H9 (cell line): ENCODE measurements at regions not wholly inside any gene's neighbourhood (a gene's known extent, or its start where the extent isn't known, plus 50 kb on each side); places are given as distances from the start of the nearest gene placed in this dataset.

Experiments
- DNase-seq: peaks from one replicate; pipeline ENCODE4 v3.0.0-alpha.2; 2017
- H2AFZ ChIP-seq: one replicate; pipeline ENCODE4 v1.6.1; 2013; ENCODE audit warnings: mild to moderate bottlenecking, low read length, control low read depth, moderate library complexity
- H2AK5ac ChIP-seq: 2 replicates; pipeline ENCODE4 v1.6.1; 2013; ENCODE audit warnings: low read length, control low read depth, mixed read lengths; ENCODE audit not compliant: insufficient read length
- H2BK120ac ChIP-seq: one replicate; pipeline ENCODE4 v1.6.1; 2013; ENCODE audit warnings: low read depth, mild to moderate bottlenecking, low read length, control low read depth, inconsistent platforms; ENCODE audit not compliant: poor library complexity, severe bottlenecking
- H2BK12ac ChIP-seq: 2 replicates; pipeline ENCODE4 v1.6.1; 2013; ENCODE audit warnings: low read length, control low read depth, mixed read lengths, low read depth; ENCODE audit not compliant: insufficient read length
- H2BK15ac ChIP-seq: 2 replicates; pipeline ENCODE4 v1.6.1; 2013; ENCODE audit warnings: low read depth, low read length, control low read depth
- H2BK20ac ChIP-seq: one replicate; pipeline ENCODE4 v1.6.1; 2013; ENCODE audit warnings: low read depth, mild to moderate bottlenecking, low read length, control low read depth, inconsistent platforms; ENCODE audit not compliant: poor library complexity, severe bottlenecking
- H2BK5ac ChIP-seq: 2 replicates; pipeline ENCODE4 v1.6.1; 2013; ENCODE audit warnings: low read length, control low read depth, mixed read lengths; ENCODE audit not compliant: insufficient read length
- H3K14ac ChIP-seq: 2 replicates; pipeline ENCODE4 v1.6.1; 2013; ENCODE audit warnings: low read length, control low read depth; ENCODE audit not compliant: insufficient read depth
- H3K18ac ChIP-seq: 2 replicates; pipeline ENCODE4 v1.6.1; 2013; ENCODE audit warnings: low read depth, mild to moderate bottlenecking, mixed read lengths, low read length, control low read depth; ENCODE audit not compliant: insufficient read length
- H3K23ac ChIP-seq: 2 replicates; pipeline ENCODE4 v1.6.1; 2013; ENCODE audit warnings: low read length, control low read depth, mixed read lengths, low read depth; ENCODE audit not compliant: insufficient read length
- H3K23me2 ChIP-seq: 2 replicates; pipeline ENCODE4 v1.6.1; 2013; ENCODE audit warnings: low read depth, mild to moderate bottlenecking, mixed read lengths, low read length, control low read depth; ENCODE audit not compliant: insufficient read length, poor library complexity, severe bottlenecking
- H3K27ac ChIP-seq: 2 replicates; pipeline ENCODE4 v1.5.1; 2013; ENCODE audit warnings: low read length, control low read depth, mixed read lengths, low read depth; ENCODE audit not compliant: insufficient read length
- H3K27me3 ChIP-seq: 2 replicates; pipeline ENCODE4 v1.6.1; 2013; ENCODE audit warnings: low read length, control low read depth, inconsistent platforms; ENCODE audit not compliant: insufficient read depth
- H3K4ac ChIP-seq: 2 replicates; pipeline ENCODE4 v1.6.1; 2013; ENCODE audit warnings: low read depth, mild to moderate bottlenecking, control low read depth, inconsistent platforms, low read length, moderate library complexity
- H3K4me1 ChIP-seq: 2 replicates; pipeline ENCODE4 v1.6.1; 2013; ENCODE audit warnings: low read length, control low read depth, inconsistent platforms; ENCODE audit not compliant: insufficient read depth
- H3K4me2 ChIP-seq: 2 replicates; pipeline ENCODE4 v1.6.1; 2013; ENCODE audit warnings: low read length, control low read depth, mixed read lengths; ENCODE audit not compliant: insufficient read length, insufficient read depth
- H3K56ac ChIP-seq: 2 replicates; pipeline ENCODE4 v1.6.1; 2013; ENCODE audit warnings: low read depth, mild to moderate bottlenecking, mixed read lengths, low read length, control low read depth; ENCODE audit not compliant: insufficient read length
- H3K79me1 ChIP-seq: 2 replicates; pipeline ENCODE4 v1.6.1; 2013; ENCODE audit warnings: low read depth, mild to moderate bottlenecking, moderate library complexity, low read length, control low read depth, inconsistent platforms; ENCODE audit not compliant: insufficient read depth, poor library complexity, severe bottlenecking
- H3K79me2 ChIP-seq: 2 replicates; pipeline ENCODE4 v1.6.1; 2013; ENCODE audit warnings: low read length, control low read depth, inconsistent platforms; ENCODE audit not compliant: insufficient read depth
- H3K9ac ChIP-seq: 2 replicates; pipeline ENCODE4 v1.6.1; 2013; ENCODE audit warnings: low read length, control low read depth, mixed read lengths; ENCODE audit not compliant: insufficient read length; ENCODE audit errors: extremely low read depth
- H3K9me3 ChIP-seq: one replicate; pipeline ENCODE4 v1.6.1; 2013; ENCODE audit warnings: low read depth, low read length, inconsistent platforms; ENCODE audit not compliant: control insufficient read depth
- H3T11ph ChIP-seq: one replicate; pipeline ENCODE4 v1.6.1; 2013; ENCODE audit warnings: mild to moderate bottlenecking, low read length, control low read depth, inconsistent platforms
- H4K20me1 ChIP-seq: one replicate; pipeline ENCODE4 v1.6.1; 2013; ENCODE audit not compliant: control insufficient read depth, insufficient read length, insufficient read depth
- H4K5ac ChIP-seq: 2 replicates; pipeline ENCODE4 v1.6.1; 2013; ENCODE audit warnings: low read depth, mild to moderate bottlenecking, mixed read lengths, low read length, control low read depth; ENCODE audit not compliant: insufficient read length
- H4K8ac ChIP-seq: replicated peaks from 2 replicates; pipeline ENCODE4 v1.6.1; 2013; ENCODE audit warnings: low read length, control low read depth, mixed read lengths, low read depth; ENCODE audit not compliant: insufficient read length
- H4K91ac ChIP-seq: 2 replicates; pipeline ENCODE4 v1.6.1; 2013; ENCODE audit warnings: low read depth, mild to moderate bottlenecking, moderate library complexity, mixed read lengths, low read length, control low read depth; ENCODE audit not compliant: insufficient read length
- H3K27ac Mint-ChIP-seq, 3 experiments: 2 replicates in 2 of 3; 3 replicates in 1 of 3; pipeline ENCODE4 v1.8.0; 2020 to 2021; ENCODE audit warnings: mixed read lengths in 3 of 3, mild to moderate bottlenecking in 1 of 3, moderate library complexity in 1 of 3
- H3K27me3 Mint-ChIP-seq: 2 replicates; pipeline ENCODE4 v1.8.0; 2021; ENCODE audit warnings: low read depth, mild to moderate bottlenecking, moderate library complexity, mixed read lengths
- H3K36me3 Mint-ChIP-seq, 3 experiments: 2 replicates in 2 of 3; 3 replicates in 1 of 3; pipeline ENCODE4 v1.8.0; 2020 to 2021; ENCODE audit warnings: low read depth in 3 of 3, mixed read lengths in 3 of 3; ENCODE audit not compliant: insufficient read depth in 1 of 3
- H3K4me1 Mint-ChIP-seq, 2 experiments: 2 replicates each; pipeline ENCODE4 v1.8.0; 2020; ENCODE audit warnings: mixed read lengths in 2 of 2
- H3K4me3 Mint-ChIP-seq, 2 experiments: 2 replicates in 1 of 2; 3 replicates in 1 of 2; pipeline ENCODE4 v1.8.0; 2020 to 2021; ENCODE audit warnings: mild to moderate bottlenecking in 2 of 2, mixed read lengths in 2 of 2, moderate library complexity in 1 of 2
- H3K9me3 Mint-ChIP-seq, 2 experiments: 2 replicates in 1 of 2; 3 replicates in 1 of 2; pipeline ENCODE4 v1.8.0; 2020; ENCODE audit warnings: mild to moderate bottlenecking in 2 of 2, mixed read lengths in 2 of 2, moderate library complexity in 1 of 2
- CTCF ChIP-seq: fragments of 200-600 bp; sonication (generic); conservative IDR thresholded peaks from 3 replicates; pipeline ENCODE4 v1.8.0; 2021; ENCODE audit warnings: antibody characterized with exemption, mild to moderate bottlenecking
- WGBS: extraction: QIAGEN DNeasy Blood & Tissue Kit; methylation state at CpG from one replicate; pipeline ENCODE4 v1.1.7; 2013; ENCODE audit warnings: missing lambda C conversion rate, low lambda C conversion rate, mixed read lengths; ENCODE audit not compliant: insufficient read length; ENCODE audit errors: extremely low coverage; 5-methylcytosine and 5-hydroxymethylcytosine counted together

DNA sequence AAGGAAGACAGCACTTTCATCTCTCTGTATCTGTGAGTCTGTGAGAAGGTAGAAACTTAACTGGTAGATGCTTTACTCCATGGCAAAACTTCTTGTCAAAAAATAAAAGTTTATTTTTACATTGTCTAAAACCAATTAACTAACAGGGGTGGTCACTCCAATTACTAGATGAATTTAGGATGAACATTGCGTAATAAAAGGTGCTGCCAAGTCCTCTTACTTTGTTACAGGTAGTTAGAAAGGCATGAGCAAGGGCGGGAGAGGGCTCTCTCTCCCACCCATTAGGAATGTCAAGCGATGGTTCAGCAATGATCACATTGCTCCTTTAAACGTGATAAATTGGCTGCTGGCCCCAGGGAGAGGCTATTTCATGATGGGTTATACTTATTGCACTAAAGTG, 512.3 kb downstream of the SLITRK5 start:
- H3K27me3 Mint-ChIP-seq = no peaks in the 10 kb centered on the region
- Histone ChIP-seq H3K79me2 (no peaks in the 10 kb centered on the region), H3K23me2 (no peaks in the 10 kb centered on the region), H2BK5ac (no peak overlapping the region), H2BK15ac (no peak overlapping the region), H3K4me2 (no peak overlapping the region), H4K91ac (no peak overlapping the region), H3K9me3 (no peaks in the 10 kb centered on the region), H3K27ac (no peak overlapping the region), H3K4me1 (no peaks in the 10 kb centered on the region), H3K18ac (no peak overlapping the region), H2AFZ (no peak overlapping the region), H2BK12ac (no peak overlapping the region), H3K79me1 (no peaks in the 10 kb centered on the region), H3K23ac (no peak overlapping the region), H2BK20ac (no peak overlapping the region), H2AK5ac (no peak overlapping the region), H3K56ac (no peak overlapping the region), H4K5ac (no peak overlapping the region), H3T11ph (no peak overlapping the region), H4K20me1 (no peaks in the 10 kb centered on the region), H3K9ac (no peak overlapping the region), H2BK120ac (no peak overlapping the region), H3K14ac (no peak overlapping the region), H3K4ac (no peak overlapping the region), H4K8ac (no peak overlapping the region), H3K27me3 (no peaks in the 10 kb centered on the region)
- peaks cover 0 to 5% of the 10 kb centered on the region in 2 experiments; a peak in 1 of 4 replicates for H3K4me1 Mint-ChIP-seq
- H3K36me3 Mint-ChIP-seq = no peaks in the 10 kb centered on the region; a peak in 1 of 7 replicates
- no peak overlapping the region for H3K27ac Mint-ChIP-seq
- DNase-seq = no peak
- no peaks in the 10 kb centered on the region for H3K9me3 Mint-ChIP-seq
- no peak overlapping the region for H3K4me3 Mint-ChIP-seq
- WGBS = no CpG with 5 or more reads among the region's 4 CpGs
- TF ChIP-seq CTCF = no peak
